ENCODE measurements at regions not wholly inside any gene's neighbourhood (a gene's known extent, or its start where the extent isn't known, plus 50 kb on each side); places are given as distances from the start of the nearest gene placed in this dataset.

DNA sequence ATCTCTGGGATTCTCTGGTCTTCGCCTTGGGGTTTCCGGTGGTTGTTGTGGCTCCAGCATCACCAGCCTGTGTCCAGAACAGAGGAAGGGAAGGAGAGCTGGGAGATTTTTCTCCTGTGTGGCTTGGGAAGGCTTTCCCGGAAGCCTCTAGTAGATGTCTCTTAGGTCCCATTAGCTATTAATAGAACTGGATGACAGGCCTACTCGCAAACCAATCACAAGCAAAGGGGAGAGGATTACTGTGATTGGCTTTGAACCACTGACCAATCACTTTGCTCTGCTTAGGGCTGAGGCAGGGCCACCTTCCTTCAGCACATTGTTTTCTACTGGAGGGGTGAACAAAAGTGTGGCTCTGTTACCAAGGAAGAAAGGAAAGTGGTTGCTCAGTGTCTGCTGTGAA lies 203.4 kb upstream of the SULF2 start:
- TF ChIP-seq CTCF (conservative IDR thresholded peaks at IDR 0.05 in 1 of 2, IDR thresholded peaks at IDR 0.05 in 1 of 2; ENCODE audit: extremely low read depth in 1 of 2, insufficient read depth in 1 of 2, low read depth in 1 of 2, low read length in 2 of 2): no peak
- TF ChIP-seq EZH2 (IDR thresholded peaks at IDR 0.05; ENCODE audit: borderline replicate concordance, low read length): no peak

All from mammary epithelial cell (primary cell).